K562 (cell line): ENCODE measurements at regions not wholly inside any gene's neighbourhood (a gene's known extent, or its start where the extent isn't known, plus 50 kb on each side); places are given as distances from the start of the nearest gene placed in this dataset.

ENCODE experiments used
- ATAC-seq: fragments of 200-7000 bp; cut with Tn5 transposase; 3 replicates; pipeline ENCODE4 v1.9.1; 2020; ENCODE audit warnings: moderate library complexity
- BruUV-seq: library from RNA; stranded (reverse); fragments of 400-500 nt; replicated peaks from 2 replicates; lab custom pipeline; 2021; lab: Mats Ljungman, UMichigan
- CTCF ChIA-PET: fragments of 300-600 bp; formaldehyde crosslinking; extraction: SDS; loops from one replicate; lab custom pipeline; 2021; ENCODE audit warnings: low intra/inter-chr PET ratio; lab: Yijun Ruan, JAX
- POLR2A ChIA-PET: fragments of 300-600, 350-650 bp; sonication (Branson Sonifier 250); formaldehyde crosslinking; extraction: SDS; loops from one replicate; lab custom pipeline; 2021; ENCODE audit warnings: antibody characterized with exemption, inconsistent platforms; lab: Yijun Ruan, JAX
- DNase-seq, 4 experiments: peaks; one replicate each; pipeline versions ENCODE4 v3.0.0 to v3.0.0-alpha.2; 2011 to 2018; ENCODE audit warnings: low spot score in 3 of 4, mixed read lengths in 3 of 4; ENCODE audit errors: extremely low read depth in 1 of 4
- FAIRE-seq: peaks from 2 replicates; lab custom pipeline; 2011; peaks lifted over from hg19 to GRCh38; lab: Jason Lieb, UNC
- H2AFZ ChIP-seq: 2 replicates; pipeline ENCODE4 v1.6.0; 2011; ENCODE audit warnings: low read depth, low read length, control low read depth, inconsistent platforms
- H3K27ac ChIP-seq: fragments of 200-600 bp; 3 replicates; pipeline ENCODE4 v1.8.0; 2011; ENCODE audit warnings: low read depth, mild to moderate bottlenecking, control low read depth, inconsistent platforms, low read length, moderate library complexity, mixed read lengths; ENCODE audit errors: extremely low read depth
- H3K27me3 ChIP-seq, 2 experiments: fragments of 300-600 bp in 1 of 2; 2 replicates in 1 of 2; 3 replicates in 1 of 2; pipeline versions ENCODE4 v1.6.0 to v1.8.0; 2011; ENCODE audit warnings: inconsistent platforms in 2 of 2, low read length in 2 of 2, mild to moderate bottlenecking in 1 of 2, mixed read lengths in 1 of 2, moderate library complexity in 1 of 2; ENCODE audit not compliant: control insufficient read depth in 2 of 2, insufficient read depth in 2 of 2
- H3K36me3 ChIP-seq: fragments of 300-600 bp; 3 replicates; pipeline ENCODE4 v1.8.0; 2011; ENCODE audit warnings: mild to moderate bottlenecking, low read length, inconsistent platforms; ENCODE audit not compliant: control insufficient read depth, insufficient read depth
- H3K4me1 ChIP-seq, 2 experiments: fragments of 200-600 bp in 1 of 2; replicated peaks in 1 of 2; 2 replicates in 1 of 2; 3 replicates in 1 of 2; pipeline versions ENCODE4 v1.5.1 to v1.8.0; 2011; ENCODE audit warnings: inconsistent platforms in 2 of 2, low read length in 2 of 2, mild to moderate bottlenecking in 1 of 2, mixed read lengths in 1 of 2, moderate library complexity in 1 of 2; ENCODE audit not compliant: control insufficient read depth in 2 of 2, insufficient read depth in 2 of 2
- H3K4me2 ChIP-seq: 2 replicates; pipeline ENCODE4 v1.6.1; 2011; ENCODE audit warnings: low read length, control low read depth, inconsistent platforms, mixed read lengths; ENCODE audit not compliant: insufficient read depth
- H3K4me3 ChIP-seq: fragments of 200-600 bp; sonication (generic), shearing (Covaris generic); 2 replicates; pipeline ENCODE4 v1.5.1; 2016; ENCODE audit warnings: control low read depth, inconsistent platforms
- H3K79me2 ChIP-seq: fragments of 200-600 bp; 3 replicates; pipeline ENCODE4 v1.8.0; 2011; ENCODE audit warnings: low read length, inconsistent platforms; ENCODE audit not compliant: control insufficient read depth, insufficient read depth
- H3K9ac ChIP-seq, 2 experiments: 2 replicates each; pipeline versions ENCODE4 v1.6.0 to v1.6.1; 2011; ENCODE audit warnings: low read depth in 2 of 2, low read length in 2 of 2, control low read depth in 1 of 2, inconsistent platforms in 1 of 2, mild to moderate bottlenecking in 1 of 2, mixed read lengths in 1 of 2; ENCODE audit not compliant: insufficient read depth in 1 of 2
- H3K9me1 ChIP-seq: one replicate; pipeline ENCODE4 v1.6.0; 2011; ENCODE audit warnings: inconsistent platforms, mild to moderate bottlenecking, low read length, moderate library complexity; ENCODE audit not compliant: control insufficient read depth, insufficient read depth
- H3K9me3 ChIP-seq: replicated peaks from 2 replicates; pipeline ENCODE4 v1.5.1; 2011; ENCODE audit warnings: low read depth, low read length, inconsistent platforms; ENCODE audit not compliant: control insufficient read depth, insufficient read depth
- H4K20me1 ChIP-seq: replicated peaks from 2 replicates; pipeline ENCODE4 v1.6.1; 2011; ENCODE audit warnings: low read length, inconsistent platforms, mixed read lengths; ENCODE audit not compliant: control insufficient read depth, insufficient read depth
- BCLAF1 ChIP-seq, 2 experiments: fragments of 450-650 bp in 1 of 2; IDR thresholded peaks; 2 replicates each; pipeline ENCODE4 v1.6.1; 2011 to 2017; ENCODE audit warnings: low read depth in 2 of 2, antibody characterized with exemption in 1 of 2, borderline replicate concordance in 1 of 2, low read length in 1 of 2, mild to moderate bottlenecking in 1 of 2, mixed read lengths in 1 of 2; ENCODE audit not compliant: control insufficient read depth in 1 of 2
- CSDE1 ChIP-seq, 2 experiments: fragments of 450-650 bp; IDR thresholded peaks; 2 replicates each; pipeline ENCODE4 v1.6.1; 2016; ENCODE audit warnings: mild to moderate bottlenecking in 1 of 2
- KLF1 ChIP-seq: fragments of 450-650 bp; IDR thresholded peaks from 2 replicates; pipeline ENCODE4 v1.6.1; 2016; ENCODE audit warnings: missing genetic modification characterization, missing compliant biosample characterization
- PCBP1 ChIP-seq: fragments of 200-400 bp; formaldehyde crosslinking; IDR thresholded peaks from 2 replicates; pipeline ENCODE4 v1.6.1; 2018; ENCODE audit warnings: mild to moderate bottlenecking, low read depth, low read length; ENCODE audit not compliant: poor library complexity, severe bottlenecking
- PHF8 ChIP-seq: fragments of 200-600 bp; sonication (generic); IDR thresholded peaks from 2 replicates; pipeline ENCODE4 v1.6.1; 2012; ENCODE audit warnings: mixed run types, mild to moderate bottlenecking, inconsistent platforms, low read length, moderate library complexity, borderline replicate concordance
- PML ChIP-seq: IDR thresholded peaks from 2 replicates; pipeline ENCODE4 v1.6.1; 2012; ENCODE audit warnings: low read length, inconsistent platforms
- RBM25 ChIP-seq: fragments of 200-400 bp; formaldehyde crosslinking; IDR thresholded peaks from 2 replicates; pipeline ENCODE4 v1.6.1; 2018; ENCODE audit warnings: low read length, low read depth, moderate library complexity; ENCODE audit not compliant: severe bottlenecking
- SETDB1 ChIP-seq: IDR thresholded peaks from one replicate; pipeline ENCODE4 v1.6.1; 2012; ENCODE audit warnings: low read length, control low read depth, inconsistent platforms
- TAL1 ChIP-seq: fragments of 450-650 bp; IDR thresholded peaks from 2 replicates; pipeline ENCODE4 v1.6.1; 2016; ENCODE audit warnings: mild to moderate bottlenecking
- TCF7 ChIP-seq: sonication (generic); IDR thresholded peaks from 2 replicates; pipeline ENCODE4 v1.6.1; 2016; ENCODE audit warnings: antibody characterized with exemption, borderline replicate concordance
- TRIM28 ChIP-seq: fragments of 450-650 bp; IDR thresholded peaks from 2 replicates; pipeline ENCODE4 v1.6.1; 2017
- ZHX1 ChIP-seq: fragments of 150-350 bp; conservative IDR thresholded peaks from 2 replicates; pipeline ENCODE4 v1.6.1; 2014; ENCODE audit warnings: low read length
- ZNF24 ChIP-seq: fragments of 450-650 bp; IDR thresholded peaks from 2 replicates; pipeline ENCODE4 v1.6.1; 2016
- WGBS: fragments of 100-300 bp; shearing (Covaris generic); methylation state at CpG from one replicate; pipeline ENCODE4 v1.1.6; 2016; ENCODE audit warnings: low coverage, mixed read lengths; ENCODE audit not compliant: insufficient coverage; ENCODE audit errors: missing lambda C conversion rate; 5-methylcytosine and 5-hydroxymethylcytosine counted together
- in situ Hi-C: fragments of 300-500 bp; cut with MboI; formaldehyde crosslinking; loops from 4 replicates; pipeline ENCODE4 v1.15.0; 2018; ENCODE audit warnings: inconsistent platforms, mixed read lengths
- intact Hi-C: fragments of 100-400 bp; cut with micrococcal nuclease; formaldehyde crosslinking; loops from 2 replicates; pipeline ENCODE4 v1.14.2; 2022
- TF ChIP-seq, protein P1 (sequence below): fragments of 250-450 bp; sonication (Bioruptor Pico); IDR thresholded peaks from 2 replicates; pipeline ENCODE4 v1.4.0; 2020; ENCODE audit warnings: mild to moderate bottlenecking, moderate library complexity

DNA sequence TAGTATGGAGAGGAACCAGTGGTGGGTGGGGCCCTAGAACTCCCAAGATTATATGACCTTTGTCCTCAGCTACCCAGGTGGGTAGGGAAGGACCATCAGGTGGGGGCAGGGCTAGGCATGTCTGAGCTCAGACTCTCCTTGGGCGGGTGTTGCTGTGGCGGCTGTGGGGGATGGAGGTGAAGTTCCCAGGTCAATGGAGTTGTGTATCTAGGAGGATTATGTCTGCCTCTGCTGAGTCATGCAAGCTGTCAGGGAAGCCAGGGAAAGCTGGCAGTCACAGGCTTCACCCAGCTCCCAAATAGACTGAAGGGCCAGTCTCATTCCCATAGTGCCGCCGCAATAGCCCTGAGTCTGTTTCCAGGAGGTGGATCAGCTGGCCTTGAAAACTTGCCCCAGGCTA, 139.7 kb upstream of the CFAP20DC start (continued):
- TF ChIP-seq, protein P1, sequence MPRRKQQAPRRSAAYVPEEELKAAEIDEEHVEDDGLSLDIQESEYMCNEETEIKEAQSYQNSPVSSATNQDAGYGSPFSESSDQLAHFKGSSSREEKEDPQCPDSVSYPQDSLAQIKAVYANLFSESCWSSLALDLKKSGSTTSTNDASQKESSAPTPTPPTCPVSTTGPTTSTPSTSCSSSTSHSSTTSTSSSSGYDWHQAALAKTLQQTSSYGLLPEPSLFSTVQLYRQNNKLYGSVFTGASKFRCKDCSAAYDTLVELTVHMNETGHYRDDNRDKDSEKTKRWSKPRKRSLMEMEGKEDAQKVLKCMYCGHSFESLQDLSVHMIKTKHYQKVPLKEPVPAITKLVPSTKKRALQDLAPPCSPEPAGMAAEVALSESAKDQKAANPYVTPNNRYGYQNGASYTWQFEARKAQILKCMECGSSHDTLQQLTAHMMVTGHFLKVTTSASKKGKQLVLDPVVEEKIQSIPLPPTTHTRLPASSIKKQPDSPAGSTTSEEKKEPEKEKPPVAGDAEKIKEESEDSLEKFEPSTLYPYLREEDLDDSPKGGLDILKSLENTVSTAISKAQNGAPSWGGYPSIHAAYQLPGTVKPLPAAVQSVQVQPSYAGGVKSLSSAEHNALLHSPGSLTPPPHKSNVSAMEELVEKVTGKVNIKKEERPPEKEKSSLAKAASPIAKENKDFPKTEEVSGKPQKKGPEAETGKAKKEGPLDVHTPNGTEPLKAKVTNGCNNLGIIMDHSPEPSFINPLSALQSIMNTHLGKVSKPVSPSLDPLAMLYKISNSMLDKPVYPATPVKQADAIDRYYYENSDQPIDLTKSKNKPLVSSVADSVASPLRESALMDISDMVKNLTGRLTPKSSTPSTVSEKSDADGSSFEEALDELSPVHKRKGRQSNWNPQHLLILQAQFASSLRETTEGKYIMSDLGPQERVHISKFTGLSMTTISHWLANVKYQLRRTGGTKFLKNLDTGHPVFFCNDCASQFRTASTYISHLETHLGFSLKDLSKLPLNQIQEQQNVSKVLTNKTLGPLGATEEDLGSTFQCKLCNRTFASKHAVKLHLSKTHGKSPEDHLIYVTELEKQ: no peak
- TF ChIP-seq PCBP1: no peak
- no peak for TF ChIP-seq TAL1
- TF ChIP-seq TRIM28: no peak
- TF ChIP-seq, all 486 proteins: peak for 6

DNA sequence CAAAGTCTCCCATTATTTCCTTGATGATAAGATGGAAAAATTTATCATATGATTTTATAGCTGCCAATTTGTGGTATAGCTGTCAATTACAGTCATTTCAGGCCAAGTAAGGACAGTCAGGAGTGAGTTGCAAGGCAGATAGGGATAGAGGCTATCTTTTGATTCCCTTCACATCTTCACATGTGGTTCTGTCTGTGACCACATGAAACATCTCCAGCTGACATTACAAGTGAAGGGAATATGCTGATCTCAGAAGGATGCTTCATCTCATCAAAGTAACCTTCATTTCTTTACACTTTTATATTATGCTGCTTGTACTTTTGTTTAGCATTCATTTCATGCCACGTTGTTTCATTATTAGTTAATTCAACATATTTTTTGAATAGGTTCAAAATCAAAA, 136.9 kb upstream of the CFAP20DC start:
- H3K79me2 ChIP-seq: no peaks in the 10 kb centered on the region
- intact Hi-C loops: no loop called here
- no TSS peak for BruUV-seq
- no peak overlapping the region for H2AFZ ChIP-seq
- in situ Hi-C loops: no loop called here
- no peak overlapping the region for H3K4me3 ChIP-seq
- no peak overlapping the region for H3K4me2 ChIP-seq
- POLR2A ChIA-PET: no interaction called here
- FAIRE-seq: no peak
- H3K4me1 ChIP-seq: no peaks in the 10 kb centered on the region; a peak in 1 of 5 replicates
- H3K9ac ChIP-seq: no peak overlapping the region
- H4K20me1 ChIP-seq: no peaks in the 10 kb centered on the region
- CTCF ChIA-PET: no interaction called here
- H3K27me3 ChIP-seq: no peaks in the 10 kb centered on the region
- no peak for DNase-seq
- WGBS: 0% methylated on average over 1 of the region's 1 CpG
- H3K9me3 ChIP-seq: no peaks in the 10 kb centered on the region
- H3K36me3 ChIP-seq: no peaks in the 10 kb centered on the region
- H3K9me1 ChIP-seq: no peaks in the 10 kb centered on the region
- no peak overlapping the region for H3K27ac ChIP-seq
- no peak for ATAC-seq
- no peak for TF ChIP-seq RBM25
- TF ChIP-seq ZHX1: no peak
- TF ChIP-seq KLF1 (tag): no peak
- no peak for TF ChIP-seq PHF8
- no peak for TF ChIP-seq CSDE1 (IDR thresholded peaks at IDR 0.05)
- no peak for TF ChIP-seq ZNF24
- TF ChIP-seq TCF7: no peak
- TF ChIP-seq SETDB1: no peak
- TF ChIP-seq PML: no peak
- TF ChIP-seq BCLAF1 (IDR thresholded peaks at IDR 0.05; ENCODE audit: borderline replicate concordance in 1 of 2, control insufficient read depth in 1 of 2, low read depth in 2 of 2, low read length in 1 of 2): no peak
